ENCODE measurements at regions not wholly inside any gene's neighbourhood (a gene's known extent, or its start where the extent isn't known, plus 50 kb on each side); places are given as distances from the start of the nearest gene placed in this dataset.
"Not testable (repeated sequence)": the region's sequence is repeated elsewhere in the genome, so short reads cannot be mapped to it uniquely, and the experiment has no call there.

DNA sequence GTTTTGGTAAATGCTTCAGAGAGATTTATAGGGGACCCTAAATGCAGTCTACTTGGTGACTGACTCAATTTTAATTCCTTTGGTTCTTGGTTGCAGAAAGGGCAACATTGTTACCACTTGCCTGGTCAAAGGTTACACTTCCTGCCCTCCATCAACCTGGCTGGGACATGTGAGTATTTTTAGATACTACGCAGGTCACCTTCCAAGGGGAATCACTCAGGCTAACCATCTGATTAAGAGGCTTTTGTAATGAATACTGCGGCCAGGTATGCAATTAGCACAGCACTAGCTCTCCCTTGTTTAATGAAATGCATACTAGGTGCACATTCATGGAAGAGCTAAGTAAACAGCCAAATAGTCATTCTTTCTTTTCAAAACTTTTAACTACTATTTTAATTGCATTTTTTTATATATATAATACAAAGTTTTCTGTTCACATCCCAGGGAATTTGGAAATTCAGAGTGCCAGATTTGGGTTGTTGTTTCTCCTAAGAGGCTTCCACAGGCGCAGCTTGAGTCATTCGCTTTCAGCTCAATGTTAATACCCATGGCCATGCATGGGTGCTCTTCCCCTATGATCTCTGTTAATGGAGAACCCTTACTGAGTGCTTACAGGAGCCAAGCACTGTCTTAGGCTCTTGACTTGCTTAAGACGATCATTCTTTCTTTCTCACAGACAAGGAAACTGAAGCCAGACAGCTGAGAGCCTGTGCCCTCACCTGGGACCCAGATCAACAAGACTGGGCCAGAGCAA, 152.2 kb downstream of the MTX2 start:
- no peak for DNase-seq (ENCODE audit: low spot score)
- ATAC-seq (ENCODE audit: low read depth), result peak; percentile 40; the same call in 2 of the 3 replicates

DNA sequence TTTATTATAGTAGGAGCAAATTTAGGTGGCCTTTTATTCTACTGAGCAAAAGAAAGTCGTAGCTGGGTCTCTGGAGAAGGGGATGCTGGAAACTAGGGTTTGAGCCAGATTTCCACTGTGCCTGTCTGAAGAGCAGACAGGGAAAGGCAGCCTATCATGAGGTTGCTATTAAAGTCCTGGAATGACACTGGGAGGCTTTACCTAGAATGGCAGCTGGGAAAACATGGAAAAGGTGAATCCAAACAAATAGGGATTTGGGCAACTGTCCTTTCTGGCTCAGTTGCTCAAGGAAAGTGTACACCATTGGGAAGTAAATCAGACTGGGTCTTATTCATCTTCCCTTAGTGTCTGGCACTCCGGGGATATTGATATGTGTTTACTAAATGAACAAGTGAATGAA, 154.6 kb downstream of the MTX2 start:
- TF ChIP-seq CTCF (IDR thresholded peaks at IDR 0.05; ENCODE audit: poor library complexity, severe bottlenecking), result no peak
- no peak overlapping the region for H3K27ac ChIP-seq (ENCODE audit: poor library complexity, severe bottlenecking)
- H3K27me3 ChIP-seq (ENCODE audit: insufficient read depth, poor library complexity, severe bottlenecking), result no peaks in the 10 kb centered on the region
- H3K36me3 ChIP-seq (ENCODE audit: low read depth), result no peaks in the 10 kb centered on the region
- DNase-seq (ENCODE audit: low spot score) (no peak), ATAC-seq (ENCODE audit: low read depth) (no peak)
- peaks cover 18% of the 10 kb centered on the region for H3K4me1 ChIP-seq (ENCODE audit: insufficient read depth, poor library complexity, severe bottlenecking)
- H3K4me3 ChIP-seq (ENCODE audit: severe bottlenecking), result no peak overlapping the region
- no peaks in the 10 kb centered on the region for H3K9me3 ChIP-seq (ENCODE audit: severe bottlenecking)

More for the DNA sequence above, 152.2 kb downstream of the MTX2 start:
- no peaks in the 10 kb centered on the region for H3K36me3 ChIP-seq (ENCODE audit: low read depth)
- H3K27ac ChIP-seq (ENCODE audit: poor library complexity, severe bottlenecking), result no peak overlapping the region
- no peak for TF ChIP-seq CTCF (IDR thresholded peaks at IDR 0.05; ENCODE audit: poor library complexity, severe bottlenecking)
- H3K4me3 ChIP-seq (ENCODE audit: severe bottlenecking), result no peak overlapping the region
- H3K27me3 ChIP-seq (ENCODE audit: insufficient read depth, poor library complexity, severe bottlenecking), result no peaks in the 10 kb centered on the region
- peaks cover 18% of the 10 kb centered on the region for H3K4me1 ChIP-seq (ENCODE audit: insufficient read depth, poor library complexity, severe bottlenecking)
- no peaks in the 10 kb centered on the region for H3K9me3 ChIP-seq (ENCODE audit: severe bottlenecking)

GRCh38 chr2:176424746-176425145, 155.5 kb downstream of the MTX2 start:
- H3K4me3 ChIP-seq (ENCODE audit: severe bottlenecking), result no peak overlapping the region
- DNase-seq (ENCODE audit: low spot score) (no peak), ATAC-seq (ENCODE audit: low read depth) (no peak)
- TF ChIP-seq CTCF (IDR thresholded peaks at IDR 0.05; ENCODE audit: poor library complexity, severe bottlenecking), result no peak
- H3K9me3 ChIP-seq (ENCODE audit: severe bottlenecking), result no peaks in the 10 kb centered on the region
- H3K27me3 ChIP-seq (ENCODE audit: insufficient read depth, poor library complexity, severe bottlenecking), result no peaks in the 10 kb centered on the region
- no peak overlapping the region for H3K27ac ChIP-seq (ENCODE audit: poor library complexity, severe bottlenecking)
- peaks cover 10% of the 10 kb centered on the region for H3K4me1 ChIP-seq (ENCODE audit: insufficient read depth, poor library complexity, severe bottlenecking)
- no peaks in the 10 kb centered on the region for H3K36me3 ChIP-seq (ENCODE audit: low read depth)

DNA sequence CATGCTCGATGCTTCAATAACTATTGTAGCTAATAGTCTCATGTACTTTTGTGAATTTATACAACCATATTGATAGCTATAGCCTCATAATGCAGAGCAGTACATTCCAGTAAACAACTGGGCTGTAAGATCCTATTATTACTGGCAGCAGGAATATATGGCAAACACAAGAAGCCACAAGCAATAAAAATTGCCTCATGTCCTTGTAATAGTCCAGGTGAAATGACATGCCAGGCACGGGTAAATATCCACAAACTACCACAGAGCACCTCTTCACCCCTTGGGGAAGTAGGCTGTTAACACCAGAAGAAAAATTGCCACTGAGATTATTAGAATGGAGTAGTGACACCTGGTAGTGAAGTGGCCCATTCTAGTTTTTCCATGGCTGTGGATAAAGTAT, 158.3 kb downstream of the MTX2 start:
- Histone ChIP-seq H3K4me3 (ENCODE audit: severe bottlenecking) (no peak overlapping the region), H3K27me3 (ENCODE audit: insufficient read depth, poor library complexity, severe bottlenecking) (no peaks in the 10 kb centered on the region), H3K9me3 (ENCODE audit: severe bottlenecking) (no peaks in the 10 kb centered on the region), H3K27ac (ENCODE audit: poor library complexity, severe bottlenecking) (no peak overlapping the region), H3K36me3 (ENCODE audit: low read depth) (no peaks in the 10 kb centered on the region), H3K4me1 (ENCODE audit: insufficient read depth, poor library complexity, severe bottlenecking) (no peaks in the 10 kb centered on the region)
- no peak for TF ChIP-seq CTCF (IDR thresholded peaks at IDR 0.05; ENCODE audit: poor library complexity, severe bottlenecking)
- DNase-seq (ENCODE audit: low spot score) (no peak), ATAC-seq (ENCODE audit: low read depth) (no peak)

GRCh38 chr2:176428944-176429469, 159.8 kb downstream of the MTX2 start:
- H3K4me1 ChIP-seq (ENCODE audit: insufficient read depth, poor library complexity, severe bottlenecking); H3K36me3 ChIP-seq (ENCODE audit: low read depth); H3K27me3 ChIP-seq (ENCODE audit: insufficient read depth, poor library complexity, severe bottlenecking); H3K9me3 ChIP-seq (ENCODE audit: severe bottlenecking); H3K4me3 ChIP-seq (ENCODE audit: severe bottlenecking); DNase-seq (ENCODE audit: low spot score); ATAC-seq (ENCODE audit: low read depth); H3K27ac ChIP-seq (ENCODE audit: poor library complexity, severe bottlenecking): not testable (repeated sequence)

All from RWPE2 (cell line).